Muscle layer of duodenum (tissue), 2 donors: ENCODE measurements at regions not wholly inside any gene's neighbourhood (a gene's known extent, or its start where the extent isn't known, plus 50 kb on each side); places are given as distances from the start of the nearest gene placed in this dataset.

ENCODE experiments used
- H3K27ac ChIP-seq: one replicate; pipeline ENCODE4 v1.7.0; 2013; ENCODE audit warnings: mild to moderate bottlenecking, low read length
- H3K27me3 ChIP-seq: one replicate; pipeline ENCODE4 v1.7.0; 2013; ENCODE audit warnings: low read depth, mild to moderate bottlenecking, control low read depth, low read length
- H3K36me3 ChIP-seq, 2 donors: one replicate each; pipeline ENCODE4 v1.7.0; 2013; ENCODE audit warnings: low read length in 2 of 2, control low read depth in 1 of 2, mild to moderate bottlenecking in 1 of 2; ENCODE audit not compliant: insufficient read depth in 2 of 2, control insufficient read depth in 1 of 2
- H3K4me1 ChIP-seq, 2 donors: one replicate each; pipeline ENCODE4 v1.7.0; 2013; ENCODE audit warnings: low read length in 2 of 2, mild to moderate bottlenecking in 2 of 2, control low read depth in 1 of 2, moderate library complexity in 1 of 2; ENCODE audit not compliant: insufficient read depth in 2 of 2, control insufficient read depth in 1 of 2
- H3K4me3 ChIP-seq, 2 donors: one replicate each; pipeline ENCODE4 v1.7.0; 2013; ENCODE audit warnings: low read length in 2 of 2, low read depth in 1 of 2, mild to moderate bottlenecking in 1 of 2
- H3K9me3 ChIP-seq, 2 donors: one replicate each; pipeline ENCODE4 v1.7.0; 2013; ENCODE audit warnings: low read length in 2 of 2, control low read depth in 1 of 2, mild to moderate bottlenecking in 1 of 2; ENCODE audit not compliant: control insufficient read depth in 1 of 2
- donor health status: healthy.

DNA sequence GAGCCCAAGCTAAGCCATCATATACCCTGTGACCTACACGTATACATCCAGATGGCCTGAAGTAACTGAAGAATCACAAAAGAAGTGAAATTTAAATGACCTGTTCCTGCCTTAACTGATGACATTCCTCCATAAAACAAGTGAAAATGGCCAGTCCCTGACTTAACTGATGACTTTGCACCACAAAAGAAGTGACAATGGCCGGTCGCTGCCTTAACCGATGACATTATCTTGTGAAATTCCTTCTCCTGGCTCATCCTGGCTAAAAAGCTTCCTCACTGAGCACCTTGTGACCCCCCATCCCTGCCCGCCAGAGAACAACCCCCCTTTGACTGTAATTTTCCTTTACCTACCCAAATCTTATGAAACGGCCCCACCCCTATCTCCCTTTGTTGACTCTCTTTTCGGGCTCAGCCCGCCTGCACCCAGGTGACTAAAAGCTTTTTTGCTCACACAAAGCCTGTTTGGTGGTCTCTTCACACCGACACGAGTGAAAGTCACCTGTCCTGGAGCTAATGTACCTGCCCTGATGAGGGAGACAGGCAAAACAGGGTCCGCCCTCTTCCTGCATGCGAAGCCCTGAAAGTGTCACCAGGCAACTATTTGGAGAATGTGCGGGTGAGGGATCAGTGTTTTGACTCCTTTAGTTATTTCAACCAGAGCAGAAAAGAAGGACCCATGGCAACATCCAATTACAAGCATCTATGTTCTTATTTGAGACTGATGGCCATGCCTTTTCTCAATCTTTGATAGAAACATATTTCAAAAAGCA, 266.1 kb downstream of the SMARCA2 start:
- Histone ChIP-seq H3K4me1 (no peaks in the 10 kb centered on the region), H3K36me3 (no peaks in the 10 kb centered on the region), H3K4me3 (no peak overlapping the region), H3K27ac (no peak overlapping the region), H3K27me3 (no peaks in the 10 kb centered on the region), H3K9me3 (no peaks in the 10 kb centered on the region)

GRCh38 chr9:2281803-2282185, 266.6 kb downstream of the SMARCA2 start:
- Histone ChIP-seq H3K27me3 (no peaks in the 10 kb centered on the region), H3K27ac (no peak overlapping the region), H3K4me3 (no peak overlapping the region), H3K9me3 (no peaks in the 10 kb centered on the region), H3K4me1 (no peaks in the 10 kb centered on the region), H3K36me3 (no peaks in the 10 kb centered on the region)

- Histone ChIP-seq H3K36me3 (no peaks in the 10 kb centered on the region), H3K4me3 (no peak overlapping the region), H3K27ac (no peak overlapping the region), H3K4me1 (no peaks in the 10 kb centered on the region), H3K27me3 (no peaks in the 10 kb centered on the region), H3K9me3 (no peaks in the 10 kb centered on the region)
Observed at GRCh38 chr9:2284770-2285169, 269.6 kb downstream of the SMARCA2 start.

DNA sequence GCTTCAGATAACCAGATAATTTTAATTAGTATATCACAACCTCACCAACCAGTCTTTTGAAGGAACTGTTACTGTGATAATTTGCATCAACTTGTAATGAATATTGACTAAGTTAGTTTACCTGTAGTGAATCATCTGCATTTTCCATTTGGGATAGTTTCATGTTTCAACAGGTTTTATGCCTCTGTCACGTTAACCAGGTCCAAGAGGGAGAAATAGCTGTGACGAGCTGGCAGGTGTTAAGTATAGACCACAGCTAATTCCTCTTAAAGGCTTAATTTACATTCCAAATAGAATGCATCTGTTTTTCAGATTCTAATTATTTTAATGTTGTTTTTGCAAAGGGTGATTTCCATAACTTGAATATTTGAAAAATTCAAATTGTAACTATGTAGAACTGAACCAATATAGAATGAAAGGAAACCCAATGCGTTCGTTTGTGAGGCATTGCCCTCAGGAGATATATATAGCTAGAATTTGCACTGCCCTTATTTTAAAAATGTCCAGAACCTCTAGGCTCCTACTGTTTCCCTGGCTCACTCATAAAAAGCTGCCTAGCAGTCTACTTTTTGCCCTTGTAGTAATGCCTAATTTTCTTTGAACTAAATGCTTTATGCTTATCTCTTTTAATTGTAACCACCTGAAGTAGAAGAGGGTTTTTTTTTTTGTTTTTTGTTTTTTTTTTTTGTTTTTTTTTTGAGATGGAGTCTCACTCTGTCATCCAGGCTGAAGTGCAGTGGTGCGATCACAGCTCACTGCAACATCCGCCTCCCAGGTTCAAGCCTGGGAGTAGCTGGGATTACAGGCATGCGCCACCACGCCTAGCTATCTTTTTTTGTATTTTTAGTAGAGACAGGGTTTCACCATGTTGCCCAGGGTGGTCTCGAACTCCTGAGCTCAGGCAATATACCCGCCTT, 270.5 kb downstream of the SMARCA2 start:
- Histone ChIP-seq H3K27me3 (no peaks in the 10 kb centered on the region), H3K36me3 (no peaks in the 10 kb centered on the region), H3K9me3 (no peaks in the 10 kb centered on the region), H3K27ac (no peak overlapping the region), H3K4me1 (no peaks in the 10 kb centered on the region), H3K4me3 (no peak overlapping the region)

DNA sequence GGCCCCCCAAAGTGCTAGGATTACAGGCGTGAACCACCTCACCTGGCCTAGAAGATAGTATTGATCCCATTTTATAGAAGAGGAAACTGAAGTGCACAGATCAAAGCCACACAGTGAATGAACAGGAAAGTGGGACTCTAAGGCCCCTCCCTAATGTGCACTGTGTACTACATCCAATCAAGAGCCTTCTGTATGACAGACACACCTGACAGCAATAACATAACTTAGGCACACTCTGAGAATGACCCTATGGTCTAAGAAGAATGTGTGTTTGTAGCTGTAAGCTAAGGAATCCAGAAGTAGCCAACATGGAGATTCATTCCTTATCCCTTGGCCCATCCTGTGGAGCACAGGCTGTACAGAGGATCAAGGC, 271.2 kb downstream of the SMARCA2 start:
- H3K9me3 ChIP-seq, result no peaks in the 10 kb centered on the region
- H3K36me3 ChIP-seq, result no peaks in the 10 kb centered on the region
- no peaks in the 10 kb centered on the region for H3K27me3 ChIP-seq
- no peaks in the 10 kb centered on the region for H3K4me1 ChIP-seq
- no peak overlapping the region for H3K27ac ChIP-seq
- H3K4me3 ChIP-seq, result no peak overlapping the region

- H3K4me1 ChIP-seq, result no peaks in the 10 kb centered on the region
- H3K36me3 ChIP-seq, result no peaks in the 10 kb centered on the region
- no peak overlapping the region for H3K4me3 ChIP-seq
Observed at GRCh38 chr9:2286825-2287455, 271.8 kb downstream of the SMARCA2 start.

GRCh38 chr9:2288309-2288708, 273.2 kb downstream of the SMARCA2 start:
- Histone ChIP-seq H3K27me3 (no peaks in the 10 kb centered on the region), H3K27ac (no peak overlapping the region), H3K4me1 (no peaks in the 10 kb centered on the region), H3K9me3 (no peaks in the 10 kb centered on the region), H3K36me3 (no peaks in the 10 kb centered on the region), H3K4me3 (no peak overlapping the region)

More at GRCh38 chr9:2286825-2287455, 271.8 kb downstream of the SMARCA2 start:
- Histone ChIP-seq H3K27ac (no peak overlapping the region), H3K27me3 (no peaks in the 10 kb centered on the region), H3K9me3 (no peaks in the 10 kb centered on the region)

DNA sequence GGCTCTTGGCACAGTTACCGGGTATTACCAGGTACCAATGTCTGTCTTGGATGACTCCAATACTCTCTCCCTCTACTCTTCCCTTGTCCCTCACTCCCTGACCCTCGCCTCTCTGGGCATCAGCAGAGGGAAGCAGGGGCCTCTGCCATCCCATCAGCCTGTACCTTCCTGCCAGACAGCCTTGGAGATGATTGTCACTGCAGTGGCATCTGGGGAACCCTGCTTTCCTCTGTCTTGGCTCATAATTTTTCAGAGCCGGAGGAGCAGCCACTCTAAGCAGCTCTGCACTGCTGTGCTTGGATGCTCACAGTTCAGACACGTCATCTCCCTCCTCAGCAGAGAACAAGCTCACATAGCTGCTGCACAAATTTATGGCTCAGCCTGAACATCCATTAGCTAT, 274.1 kb downstream of the SMARCA2 start:
- no peaks in the 10 kb centered on the region for H3K36me3 ChIP-seq
- no peak overlapping the region for H3K4me3 ChIP-seq
- H3K4me1 ChIP-seq, result no peaks in the 10 kb centered on the region
- H3K27me3 ChIP-seq, result no peaks in the 10 kb centered on the region
- no peak overlapping the region for H3K27ac ChIP-seq
- H3K9me3 ChIP-seq, result no peaks in the 10 kb centered on the region

GRCh38 chr9:2290382-2290781, 275.2 kb downstream of the SMARCA2 start:
- no peaks in the 10 kb centered on the region for H3K27me3 ChIP-seq
- H3K36me3 ChIP-seq, result no peaks in the 10 kb centered on the region
- H3K4me3 ChIP-seq, result no peak overlapping the region
- H3K4me1 ChIP-seq, result no peaks in the 10 kb centered on the region
- H3K27ac ChIP-seq, result no peak overlapping the region
- H3K9me3 ChIP-seq, result no peaks in the 10 kb centered on the region

DNA sequence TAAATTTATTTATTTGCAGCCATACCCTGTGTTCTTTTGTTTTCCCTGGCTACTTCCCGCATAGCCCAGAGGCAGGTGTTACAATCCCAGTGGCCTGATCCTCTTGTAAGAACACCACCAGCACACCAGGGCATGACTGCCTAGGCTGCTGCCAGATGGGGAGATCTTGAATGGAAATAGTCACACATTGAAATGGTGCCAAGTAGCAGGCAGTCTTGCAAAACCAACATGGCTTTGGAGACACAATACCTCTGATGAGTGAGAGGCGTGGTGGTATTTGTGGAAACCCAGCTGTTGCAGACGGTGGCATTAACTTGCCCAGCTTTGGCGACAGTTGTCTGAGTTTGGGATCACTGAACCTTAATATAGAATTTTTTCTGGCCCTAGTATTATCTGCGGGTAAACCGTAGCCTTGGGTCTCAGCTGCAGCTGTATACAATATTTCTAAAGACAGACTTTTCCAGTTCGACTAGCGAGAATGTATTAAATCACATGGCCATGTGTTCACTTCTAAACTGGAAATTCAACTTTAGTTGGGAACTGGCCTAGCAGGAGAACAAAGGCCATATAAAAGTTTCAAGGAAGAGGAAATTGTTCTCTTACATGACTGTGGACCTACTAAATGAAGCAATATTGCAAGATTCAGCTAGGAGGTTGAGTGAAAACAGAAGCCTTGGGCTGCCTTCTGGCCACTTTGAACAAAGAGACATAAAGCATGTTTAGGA, 277.0 kb downstream of the SMARCA2 start:
- H3K4me3 ChIP-seq, result no peak overlapping the region
- H3K27me3 ChIP-seq, result no peaks in the 10 kb centered on the region
- H3K36me3 ChIP-seq, result no peaks in the 10 kb centered on the region
- no peaks in the 10 kb centered on the region for H3K9me3 ChIP-seq
- H3K4me1 ChIP-seq, result no peaks in the 10 kb centered on the region
- H3K27ac ChIP-seq, result no peak overlapping the region

DNA sequence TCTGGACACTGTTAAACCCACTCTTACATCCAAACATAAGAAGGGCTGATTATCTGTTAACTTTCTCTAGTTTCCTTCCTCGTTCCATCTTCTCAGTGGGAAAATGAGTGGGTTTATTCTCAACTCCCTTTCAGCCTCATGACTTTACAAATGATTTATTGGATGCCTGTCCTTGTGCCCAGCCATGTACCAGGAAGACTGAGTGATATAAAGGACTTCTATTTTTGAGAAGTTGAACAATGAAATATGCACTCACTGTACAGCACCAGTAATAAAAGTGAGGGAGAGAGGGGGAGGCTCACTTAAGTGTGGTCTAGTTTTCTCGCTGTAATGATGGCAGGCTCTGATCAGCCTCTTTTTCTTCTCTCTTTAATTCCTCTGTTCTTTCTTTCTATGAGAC, 277.6 kb downstream of the SMARCA2 start:
- Histone ChIP-seq H3K27me3 (no peaks in the 10 kb centered on the region), H3K36me3 (no peaks in the 10 kb centered on the region), H3K4me3 (no peak overlapping the region), H3K9me3 (no peaks in the 10 kb centered on the region), H3K27ac (no peak overlapping the region), H3K4me1 (no peaks in the 10 kb centered on the region)
